PFSK-1 (cell line): ENCODE measurements at regions not wholly inside any gene's neighbourhood (a gene's known extent, or its start where the extent isn't known, plus 50 kb on each side); places are given as distances from the start of the nearest gene placed in this dataset.

Experiments used
- POLR2AphosphoS5 ChIP-seq: IDR thresholded peaks from 2 replicates; pipeline ENCODE4 v1.6.1; 2012; ENCODE audit warnings: low read depth, mild to moderate bottlenecking, control low read depth, low read length, moderate library complexity
- SIN3A ChIP-seq: IDR thresholded peaks from 2 replicates; pipeline ENCODE4 v1.6.1; 2012; ENCODE audit warnings: mild to moderate bottlenecking, low read length, moderate library complexity, borderline replicate concordance; ENCODE audit not compliant: insufficient read depth
- TAF1 ChIP-seq: IDR thresholded peaks from 2 replicates; pipeline ENCODE4 v1.6.1; 2012; ENCODE audit warnings: low read length, control low read depth, borderline replicate concordance; ENCODE audit not compliant: insufficient read depth
- TF ChIP-seq, protein P1 (sequence below), 2 experiments: IDR thresholded peaks; 2 replicates each; pipeline versions ENCODE4 v1.6.1 to v1.8.0; 2011 to 2012; ENCODE audit warnings: low read depth in 2 of 2, low read length in 2 of 2, control low read depth in 1 of 2, inconsistent platforms in 1 of 2, mild to moderate bottlenecking in 1 of 2, moderate library complexity in 1 of 2; ENCODE audit not compliant: insufficient read depth in 1 of 2

DNA sequence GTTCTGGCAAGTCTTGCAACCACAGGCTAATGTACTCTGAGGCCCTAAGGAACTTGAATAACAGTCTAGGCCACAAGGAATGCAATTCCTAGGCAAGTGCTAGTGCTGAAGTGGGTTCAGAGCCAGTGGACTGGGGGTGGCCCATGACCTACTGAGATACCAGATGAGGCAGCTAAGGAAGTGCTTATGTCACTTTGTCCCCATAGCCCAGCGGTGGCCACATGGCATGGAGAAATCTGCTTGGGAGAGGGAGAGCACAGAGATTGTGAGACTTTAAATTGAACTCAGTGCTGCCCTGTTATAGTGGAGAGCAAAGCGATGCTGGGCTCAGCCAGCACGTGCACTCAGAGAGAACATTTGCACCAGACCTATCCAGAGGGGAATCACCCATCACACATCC, 629.5 kb downstream of the JRKL start:
- TF ChIP-seq POLR2AphosphoS5 (no peak), TAF1 (no peak), SIN3A (no peak)
- TF ChIP-seq, protein P1, sequence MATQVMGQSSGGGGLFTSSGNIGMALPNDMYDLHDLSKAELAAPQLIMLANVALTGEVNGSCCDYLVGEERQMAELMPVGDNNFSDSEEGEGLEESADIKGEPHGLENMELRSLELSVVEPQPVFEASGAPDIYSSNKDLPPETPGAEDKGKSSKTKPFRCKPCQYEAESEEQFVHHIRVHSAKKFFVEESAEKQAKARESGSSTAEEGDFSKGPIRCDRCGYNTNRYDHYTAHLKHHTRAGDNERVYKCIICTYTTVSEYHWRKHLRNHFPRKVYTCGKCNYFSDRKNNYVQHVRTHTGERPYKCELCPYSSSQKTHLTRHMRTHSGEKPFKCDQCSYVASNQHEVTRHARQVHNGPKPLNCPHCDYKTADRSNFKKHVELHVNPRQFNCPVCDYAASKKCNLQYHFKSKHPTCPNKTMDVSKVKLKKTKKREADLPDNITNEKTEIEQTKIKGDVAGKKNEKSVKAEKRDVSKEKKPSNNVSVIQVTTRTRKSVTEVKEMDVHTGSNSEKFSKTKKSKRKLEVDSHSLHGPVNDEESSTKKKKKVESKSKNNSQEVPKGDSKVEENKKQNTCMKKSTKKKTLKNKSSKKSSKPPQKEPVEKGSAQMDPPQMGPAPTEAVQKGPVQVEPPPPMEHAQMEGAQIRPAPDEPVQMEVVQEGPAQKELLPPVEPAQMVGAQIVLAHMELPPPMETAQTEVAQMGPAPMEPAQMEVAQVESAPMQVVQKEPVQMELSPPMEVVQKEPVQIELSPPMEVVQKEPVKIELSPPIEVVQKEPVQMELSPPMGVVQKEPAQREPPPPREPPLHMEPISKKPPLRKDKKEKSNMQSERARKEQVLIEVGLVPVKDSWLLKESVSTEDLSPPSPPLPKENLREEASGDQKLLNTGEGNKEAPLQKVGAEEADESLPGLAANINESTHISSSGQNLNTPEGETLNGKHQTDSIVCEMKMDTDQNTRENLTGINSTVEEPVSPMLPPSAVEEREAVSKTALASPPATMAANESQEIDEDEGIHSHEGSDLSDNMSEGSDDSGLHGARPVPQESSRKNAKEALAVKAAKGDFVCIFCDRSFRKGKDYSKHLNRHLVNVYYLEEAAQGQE (IDR thresholded peaks at IDR 0.05; ENCODE audit: insufficient read depth in 1 of 2, low read depth in 2 of 2, low read length in 2 of 2) = no peak
